ENCODE measurements at regions not wholly inside any gene's neighbourhood (a gene's known extent, or its start where the extent isn't known, plus 50 kb on each side); places are given as distances from the start of the nearest gene placed in this dataset.
"Not testable (repeated sequence)": the region's sequence is repeated elsewhere in the genome, so short reads cannot be mapped to it uniquely, and the experiment has no call there.

GRCh38 chr9:32200241-32200640, 184.2 kb upstream of the ACO1 start:
- TF ChIP-seq CTCF (IDR thresholded peaks at IDR 0.05; ENCODE audit: insufficient read depth, low read length, poor library complexity, severe bottlenecking), result no peak
- Histone ChIP-seq H3K27me3 (ENCODE audit: control insufficient read depth, insufficient read depth, low read length) (no peaks in the 10 kb centered on the region), H3K4me3 (ENCODE audit: low read depth, low read length) (no peak overlapping the region), H3K36me3 (ENCODE audit: control insufficient read depth, insufficient read depth, low read length) (no peaks in the 10 kb centered on the region)
- DNase-seq (ENCODE audit: low read depth), result no peak

DNA sequence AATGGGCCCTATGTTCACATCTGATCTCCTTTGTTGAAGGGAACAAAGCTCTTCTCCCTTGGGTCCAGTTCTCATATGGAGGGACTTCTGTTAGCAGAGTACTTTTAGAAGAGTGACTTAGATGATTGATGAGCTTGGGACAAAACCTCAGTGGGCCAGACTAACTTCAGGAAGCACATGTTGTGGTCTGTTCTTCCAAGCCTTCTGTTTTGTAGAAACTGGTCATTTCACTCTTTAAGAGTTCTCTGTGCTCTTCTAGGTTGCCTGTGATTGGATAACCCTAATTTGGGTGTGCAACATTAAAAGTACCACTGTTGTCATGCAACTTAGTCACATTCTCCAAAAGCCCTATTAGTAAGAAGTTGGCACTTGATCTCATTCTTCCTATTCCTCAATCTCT, 183.5 kb upstream of the ACO1 start:
- no peak for DNase-seq (ENCODE audit: low read depth)
- Histone ChIP-seq H3K36me3 (ENCODE audit: control insufficient read depth, insufficient read depth, low read length) (no peaks in the 10 kb centered on the region), H3K4me3 (ENCODE audit: low read depth, low read length) (no peak overlapping the region), H3K27me3 (ENCODE audit: control insufficient read depth, insufficient read depth, low read length) (no peaks in the 10 kb centered on the region)
- TF ChIP-seq CTCF (IDR thresholded peaks at IDR 0.05; ENCODE audit: insufficient read depth, low read length, poor library complexity, severe bottlenecking), result no peak

GRCh38 chr9:32209164-32209563, 175.3 kb upstream of the ACO1 start:
- not testable (repeated sequence) for H3K36me3 ChIP-seq (ENCODE audit: control insufficient read depth, insufficient read depth, low read length); H3K4me3 ChIP-seq (ENCODE audit: low read depth, low read length); H3K27me3 ChIP-seq (ENCODE audit: control insufficient read depth, insufficient read depth, low read length); DNase-seq (ENCODE audit: low read depth)

DNA sequence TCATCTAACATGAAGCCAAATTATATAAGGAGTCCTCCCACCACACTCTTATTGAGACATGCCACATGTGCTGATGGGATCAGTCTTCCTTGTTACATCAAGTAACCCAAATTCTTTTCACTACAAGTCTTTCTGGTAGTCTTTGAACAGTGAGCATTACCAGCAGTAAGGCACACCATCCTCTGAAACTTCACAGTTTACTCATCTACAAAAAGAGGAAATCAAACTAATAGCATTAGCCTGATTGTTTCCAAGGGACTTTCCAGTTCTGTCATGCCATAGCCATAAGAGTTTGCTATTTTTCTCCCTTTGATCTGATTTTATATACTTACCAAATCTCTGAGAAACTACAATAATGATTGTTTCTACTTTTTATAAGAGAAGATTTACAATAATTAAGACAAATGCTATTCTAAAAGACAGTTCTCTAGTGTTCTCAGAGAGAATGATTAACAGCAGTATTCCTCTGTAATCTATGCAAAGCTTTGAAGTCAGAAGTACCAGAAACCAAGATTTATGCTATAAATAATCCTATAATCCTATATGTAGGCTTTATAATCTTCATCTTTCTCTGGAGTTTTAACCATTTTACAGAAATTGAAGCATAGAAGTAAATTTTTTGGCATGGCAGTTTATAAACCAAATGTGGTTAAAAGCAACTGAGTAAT, 166.2 kb upstream of the ACO1 start:
- Histone ChIP-seq H3K27me3 (ENCODE audit: control insufficient read depth, insufficient read depth, low read length) (no peaks in the 10 kb centered on the region), H3K4me3 (ENCODE audit: low read depth, low read length) (no peak overlapping the region), H3K36me3 (ENCODE audit: control insufficient read depth, insufficient read depth, low read length) (no peaks in the 10 kb centered on the region)
- DNase-seq (ENCODE audit: low read depth), result no peak
- no peak for TF ChIP-seq CTCF (IDR thresholded peaks at IDR 0.05; ENCODE audit: insufficient read depth, low read length, poor library complexity, severe bottlenecking)

DNA sequence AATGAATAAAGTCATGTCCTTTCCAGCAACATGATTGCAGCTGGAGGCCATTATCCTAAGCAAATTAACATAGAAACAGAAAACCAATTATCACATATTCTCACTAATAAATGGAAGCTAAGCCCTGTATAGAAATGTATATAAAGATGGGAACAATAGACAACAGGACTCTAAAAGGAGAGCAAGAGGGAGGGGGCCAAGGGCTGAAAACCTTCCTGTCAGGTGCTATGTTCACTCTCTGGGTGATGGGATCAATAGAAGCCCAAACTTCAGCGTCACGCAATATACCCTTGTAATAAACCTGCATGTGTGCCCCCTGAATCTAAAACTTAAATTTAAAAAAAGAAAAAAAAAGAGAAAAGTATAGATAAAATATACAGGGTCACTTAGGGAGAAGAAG, 163.7 kb upstream of the ACO1 start:
- Histone ChIP-seq H3K27me3 (ENCODE audit: control insufficient read depth, insufficient read depth, low read length) (no peaks in the 10 kb centered on the region), H3K36me3 (ENCODE audit: control insufficient read depth, insufficient read depth, low read length) (no peaks in the 10 kb centered on the region), H3K4me3 (ENCODE audit: low read depth, low read length) (no peak overlapping the region)
- TF ChIP-seq CTCF (IDR thresholded peaks at IDR 0.05; ENCODE audit: insufficient read depth, low read length, poor library complexity, severe bottlenecking), result no peak
- DNase-seq (ENCODE audit: low read depth), result no peak

GRCh38 chr9:32234451-32234850, 150.0 kb upstream of the ACO1 start:
- TF ChIP-seq CTCF (IDR thresholded peaks at IDR 0.05; ENCODE audit: insufficient read depth, low read length, poor library complexity, severe bottlenecking), result no peak
- no peaks in the 10 kb centered on the region for H3K36me3 ChIP-seq (ENCODE audit: control insufficient read depth, insufficient read depth, low read length)
- DNase-seq (ENCODE audit: low read depth), result no peak
- no peak overlapping the region for H3K4me3 ChIP-seq (ENCODE audit: low read depth, low read length)
- H3K27me3 ChIP-seq (ENCODE audit: control insufficient read depth, insufficient read depth, low read length), result no peaks in the 10 kb centered on the region

All from kidney epithelial cell (primary cell).